Stimulated activated memory B cell treated with anti-CD40 and anti-IgM and Interleukin-4, amounts not matched to agents 10 μg/mL and 1 μg/mL and 100 μg/mL, for 72 hours (primary cell): ENCODE measurements at regions not wholly inside any gene's neighbourhood (a gene's known extent, or its start where the extent isn't known, plus 50 kb on each side); places are given as distances from the start of the nearest gene placed in this dataset.

Experiments used
- ATAC-seq: fragments of 150-1000 bp; cut with Tn5 transposase; 2 replicates; pipeline ENCODE4 v1.10.0; 2021
- H3K27ac Mint-ChIP-seq: one replicate; pipeline ENCODE4 v1.8.0; 2022; ENCODE audit warnings: mild to moderate bottlenecking, mixed read lengths
- H3K27me3 Mint-ChIP-seq: one replicate; pipeline ENCODE4 v1.8.0; 2022; ENCODE audit warnings: mixed read lengths
- H3K36me3 Mint-ChIP-seq: one replicate; pipeline ENCODE4 v1.8.0; 2022; ENCODE audit warnings: mixed read lengths
- H3K4me1 Mint-ChIP-seq: one replicate; pipeline ENCODE4 v1.8.0; 2022; ENCODE audit warnings: mixed read lengths
- H3K4me3 Mint-ChIP-seq: one replicate; pipeline ENCODE4 v1.8.0; 2022; ENCODE audit warnings: mild to moderate bottlenecking, moderate library complexity, mixed read lengths
- H3K9me3 Mint-ChIP-seq: one replicate; pipeline ENCODE4 v1.8.0; 2022; ENCODE audit warnings: mixed read lengths

DNA sequence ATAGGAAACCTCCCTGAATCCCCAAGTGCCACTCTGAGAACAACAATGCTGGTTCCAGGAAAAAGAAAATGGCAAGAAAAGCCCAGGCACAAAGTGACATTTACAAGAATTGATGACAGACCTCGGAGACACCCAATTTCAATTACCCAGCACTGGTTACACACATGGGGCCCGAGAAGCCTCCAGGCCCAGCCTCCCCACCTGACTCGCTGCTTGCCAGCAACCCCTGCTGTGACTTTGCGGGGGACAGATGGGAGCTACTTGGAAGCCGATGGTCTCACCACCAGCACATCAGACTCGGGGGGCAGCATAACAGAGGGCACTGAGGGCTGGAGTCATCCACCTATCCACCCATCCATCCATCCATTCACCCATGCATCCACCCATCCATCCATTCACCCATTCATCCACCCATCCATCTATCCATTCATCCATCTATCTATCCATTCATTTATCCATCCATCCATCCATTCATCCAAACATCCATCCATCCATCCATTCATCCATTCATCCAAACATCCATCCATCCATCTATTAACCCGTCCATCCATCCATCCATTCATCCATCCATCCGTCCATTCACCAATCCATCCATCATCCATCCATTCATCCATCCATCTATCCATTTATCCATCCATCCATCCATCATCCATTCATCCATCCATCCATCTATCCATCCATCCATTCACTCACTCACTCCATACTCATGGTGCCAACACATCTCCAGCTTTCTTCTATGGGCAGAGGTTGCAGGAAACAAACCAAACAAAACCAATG, 567.6 kb downstream of the BRD1 start:
- H3K36me3 Mint-ChIP-seq = no peaks in the 10 kb centered on the region

DNA sequence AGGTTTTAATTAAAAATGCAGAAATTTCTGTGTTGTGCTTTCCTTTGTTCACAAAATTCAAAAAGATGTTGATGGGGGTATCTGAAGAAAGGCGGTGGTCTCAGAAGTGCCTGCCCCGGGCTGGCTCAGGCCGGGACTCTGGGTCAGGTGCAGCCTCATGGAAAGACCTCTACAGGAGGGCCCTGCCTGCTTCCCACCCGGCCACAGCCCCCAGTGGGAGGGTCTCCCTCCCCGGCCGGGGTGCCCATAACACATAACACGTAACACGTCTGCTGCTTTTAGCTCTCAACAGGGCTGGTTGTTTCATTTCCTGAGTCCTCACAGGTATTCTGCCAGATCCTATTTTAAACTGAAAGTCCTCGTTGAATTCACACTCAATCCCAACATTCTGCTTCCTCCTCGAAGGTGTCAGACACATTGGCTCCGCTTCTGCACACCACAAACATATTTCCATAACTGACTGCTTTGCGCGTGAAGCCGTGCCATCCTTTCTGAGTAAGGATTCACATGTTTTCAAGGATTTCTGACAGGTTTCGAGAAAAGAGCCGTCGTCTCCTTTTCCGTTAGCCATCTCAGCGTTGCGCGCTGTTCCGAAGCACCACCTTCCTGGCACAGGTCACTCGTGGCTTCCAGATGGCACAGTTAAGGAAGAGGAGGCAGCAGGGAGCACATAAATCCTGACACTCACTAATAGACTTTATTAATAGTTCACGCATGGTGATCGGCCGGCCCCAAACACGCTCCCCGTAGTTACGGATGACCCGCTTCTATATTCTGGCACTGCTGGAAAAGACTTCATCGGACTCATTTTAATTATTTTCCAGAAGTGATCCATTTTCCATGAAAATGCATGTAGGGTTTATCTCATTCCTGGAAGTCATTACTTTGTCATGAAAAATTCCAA, 569.3 kb downstream of the BRD1 start:
- Mint-ChIP-seq H3K9me3 (peaks cover 5% of the 10 kb centered on the region), H3K27ac (no peak overlapping the region), H3K27me3 (peaks cover 17% of the 10 kb centered on the region), H3K36me3 (no peaks in the 10 kb centered on the region), H3K4me1 (no peaks in the 10 kb centered on the region), H3K4me3 (no peak overlapping the region)
- ATAC-seq = no peak

More for the DNA sequence above, 567.6 kb downstream of the BRD1 start:
- no peak overlapping the region for H3K27ac Mint-ChIP-seq
- H3K4me1 Mint-ChIP-seq = no peaks in the 10 kb centered on the region
- peaks cover 26% of the 10 kb centered on the region for H3K27me3 Mint-ChIP-seq
- H3K9me3 Mint-ChIP-seq = peaks cover 5% of the 10 kb centered on the region
- ATAC-seq = no peak
- no peak overlapping the region for H3K4me3 Mint-ChIP-seq

DNA sequence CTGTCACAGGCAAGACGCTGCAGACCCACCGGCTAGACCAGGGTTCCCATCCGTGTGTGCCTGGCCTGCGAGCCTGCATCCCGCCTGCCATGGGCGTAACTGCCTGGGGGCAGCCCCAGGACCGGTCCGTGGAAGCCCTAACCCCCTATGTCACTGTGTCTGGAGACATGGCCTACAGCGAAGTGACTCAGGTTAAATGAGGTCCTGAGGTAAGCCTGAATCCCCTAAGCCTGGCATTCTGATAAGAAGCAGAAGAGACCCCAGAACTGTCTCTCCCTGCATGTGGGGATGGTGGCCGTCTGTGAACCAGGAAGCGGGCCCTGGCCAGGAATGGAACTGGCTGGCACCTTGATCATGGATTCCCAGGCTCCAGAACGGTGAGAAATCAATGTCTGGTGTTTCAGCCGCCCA, 570.1 kb downstream of the BRD1 start:
- Mint-ChIP-seq H3K9me3 (peaks cover 5% of the 10 kb centered on the region), H3K36me3 (no peaks in the 10 kb centered on the region), H3K4me1 (no peaks in the 10 kb centered on the region), H3K4me3 (no peak overlapping the region), H3K27me3 (peaks cover 17% of the 10 kb centered on the region), H3K27ac (no peak overlapping the region)
- no peak for ATAC-seq

DNA sequence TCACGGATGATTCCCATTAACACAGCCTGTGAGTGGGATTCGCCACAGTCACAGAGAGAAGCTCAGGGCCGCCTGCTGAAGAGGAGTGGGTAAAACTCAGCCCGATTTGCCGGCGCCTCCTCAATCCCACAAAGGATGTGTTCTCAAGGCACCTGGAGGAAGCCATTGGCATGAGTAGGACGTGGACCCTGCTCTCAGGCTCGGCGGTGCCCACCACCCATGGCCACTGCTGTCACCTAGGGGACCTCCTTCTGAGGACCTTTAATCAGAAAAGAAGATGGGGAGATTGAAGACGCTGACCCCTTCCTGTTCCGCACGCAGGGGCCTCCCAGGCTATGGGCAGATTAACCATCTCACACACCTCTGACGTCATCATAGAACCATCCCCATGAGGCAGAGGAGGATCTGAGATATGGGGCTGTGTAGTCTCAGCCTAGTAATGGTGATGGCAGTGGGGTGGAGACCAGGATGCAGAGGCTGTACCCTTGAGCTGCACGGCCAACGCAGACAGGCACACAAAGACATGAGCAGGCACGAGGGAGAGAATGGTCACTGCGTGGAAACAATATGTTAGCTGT, 571.8 kb downstream of the BRD1 start:
- no peak overlapping the region for H3K4me3 Mint-ChIP-seq
- no peaks in the 10 kb centered on the region for H3K4me1 Mint-ChIP-seq
- H3K27me3 Mint-ChIP-seq = peaks cover 27% of the 10 kb centered on the region
- ATAC-seq = no peak
- no peaks in the 10 kb centered on the region for H3K36me3 Mint-ChIP-seq
- peaks cover 5% of the 10 kb centered on the region for H3K9me3 Mint-ChIP-seq
- no peak overlapping the region for H3K27ac Mint-ChIP-seq

DNA sequence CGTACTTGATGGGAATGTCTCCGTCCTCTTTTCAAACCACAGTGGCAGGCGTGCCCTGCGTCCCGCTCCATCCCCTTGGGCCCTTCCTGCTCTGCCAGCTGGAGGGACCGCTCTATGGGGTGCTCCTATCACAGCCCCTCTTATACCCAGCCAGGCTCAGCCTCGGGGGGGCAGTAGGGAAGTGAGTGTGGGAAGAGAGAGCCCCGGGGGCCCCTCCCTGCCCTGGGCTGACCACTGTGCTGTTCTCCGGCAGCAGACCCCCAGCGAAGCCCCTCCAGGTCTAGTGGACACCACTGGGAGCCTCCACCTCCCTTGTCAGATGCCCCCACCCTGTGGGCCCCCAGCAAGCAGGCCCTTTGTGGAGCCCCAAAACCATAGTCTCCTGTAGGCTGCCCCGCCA, 572.5 kb downstream of the BRD1 start:
- Mint-ChIP-seq H3K9me3 (peaks cover 2% of the 10 kb centered on the region), H3K36me3 (no peaks in the 10 kb centered on the region), H3K27ac (no peak overlapping the region), H3K4me3 (no peak overlapping the region), H3K27me3 (peaks cover 27% of the 10 kb centered on the region), H3K4me1 (no peaks in the 10 kb centered on the region)
- ATAC-seq = no peak

DNA sequence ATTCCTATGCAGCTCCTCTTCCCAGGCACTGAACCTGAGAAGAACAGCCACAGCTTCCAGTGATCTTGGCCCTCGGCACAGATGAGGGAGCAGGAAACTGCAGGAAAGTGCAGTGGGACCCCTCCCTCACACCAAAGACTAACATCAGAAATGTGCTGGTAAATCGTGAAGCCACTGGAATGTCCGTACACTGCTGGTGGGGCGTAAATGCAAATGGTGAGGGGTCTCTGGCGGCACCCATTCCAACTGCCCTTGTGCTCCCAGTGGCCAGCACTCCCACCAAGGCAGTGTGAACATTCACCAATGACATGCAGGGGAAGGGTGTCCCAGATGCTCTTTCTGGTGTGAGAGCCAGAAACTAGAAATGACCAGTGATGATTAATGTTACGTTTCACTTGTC, 574.0 kb downstream of the BRD1 start:
- Mint-ChIP-seq H3K9me3 (no peaks in the 10 kb centered on the region), H3K27me3 (peaks cover 27% of the 10 kb centered on the region), H3K4me1 (no peaks in the 10 kb centered on the region), H3K4me3 (no peak overlapping the region), H3K27ac (no peak overlapping the region), H3K36me3 (no peaks in the 10 kb centered on the region)
- ATAC-seq = no peak

DNA sequence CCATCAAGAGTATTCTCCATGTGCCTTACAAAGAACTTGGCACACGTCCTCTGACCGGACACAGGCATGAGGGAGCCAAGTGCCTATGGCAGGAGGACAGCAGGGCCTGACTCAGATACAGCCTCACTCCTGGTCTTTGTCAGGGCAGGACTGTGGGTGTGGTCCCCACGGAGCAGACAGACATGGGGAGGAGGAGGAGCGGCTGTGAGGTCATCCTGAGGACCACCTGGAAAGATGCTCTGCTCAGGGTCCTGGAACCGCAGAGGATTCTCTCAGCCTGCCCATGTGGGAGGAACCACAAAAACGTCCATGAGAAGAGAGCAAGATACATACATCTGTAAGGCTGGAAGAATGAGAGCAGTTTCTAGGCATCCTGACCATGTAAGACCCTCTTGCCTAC, 576.3 kb downstream of the BRD1 start:
- Mint-ChIP-seq H3K4me3 (no peak overlapping the region), H3K27ac (no peak overlapping the region), H3K27me3 (peaks cover 24% of the 10 kb centered on the region), H3K4me1 (no peaks in the 10 kb centered on the region), H3K9me3 (no peaks in the 10 kb centered on the region), H3K36me3 (no peaks in the 10 kb centered on the region)
- no peak for ATAC-seq

DNA sequence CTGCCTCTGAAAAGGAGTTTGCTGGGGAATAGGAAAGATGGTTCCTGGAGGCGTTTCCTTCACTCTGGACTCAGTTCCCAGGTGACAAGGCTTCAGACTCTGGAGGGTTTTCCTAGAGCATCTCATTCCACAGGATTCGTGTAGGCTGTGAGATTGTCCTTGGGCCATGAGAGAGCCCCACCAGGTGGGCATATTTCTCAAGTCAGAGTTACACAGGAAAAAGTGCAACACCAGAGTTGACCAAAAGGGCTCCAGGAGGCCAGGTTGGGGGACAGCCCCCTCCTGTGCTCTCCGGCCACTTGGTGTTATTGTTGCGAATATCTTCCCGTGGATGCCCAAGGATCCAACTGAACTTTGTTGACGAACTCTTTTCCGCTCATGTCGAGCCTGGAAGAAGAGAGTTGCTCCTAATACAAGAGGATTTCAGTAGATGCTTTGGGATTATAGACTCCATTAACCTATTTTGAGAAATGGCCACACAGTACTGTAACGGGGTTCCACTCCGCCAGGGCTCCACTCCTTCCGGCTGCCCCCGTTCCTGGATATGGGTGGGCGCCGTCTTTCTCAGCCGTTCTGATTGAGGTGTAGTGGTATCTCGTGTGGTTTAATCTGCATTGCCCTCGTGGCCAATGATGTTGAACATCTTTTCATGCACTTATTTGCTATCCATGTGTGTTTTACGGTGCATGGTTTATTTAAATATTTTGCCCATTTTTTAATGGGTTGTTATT, 580.3 kb downstream of the BRD1 start:
- Mint-ChIP-seq H3K4me1 (no peaks in the 10 kb centered on the region), H3K36me3 (no peaks in the 10 kb centered on the region), H3K4me3 (no peak overlapping the region), H3K27ac (no peak overlapping the region), H3K27me3 (peaks cover 10% of the 10 kb centered on the region), H3K9me3 (peaks cover 8% of the 10 kb centered on the region)
- no peak for ATAC-seq

DNA sequence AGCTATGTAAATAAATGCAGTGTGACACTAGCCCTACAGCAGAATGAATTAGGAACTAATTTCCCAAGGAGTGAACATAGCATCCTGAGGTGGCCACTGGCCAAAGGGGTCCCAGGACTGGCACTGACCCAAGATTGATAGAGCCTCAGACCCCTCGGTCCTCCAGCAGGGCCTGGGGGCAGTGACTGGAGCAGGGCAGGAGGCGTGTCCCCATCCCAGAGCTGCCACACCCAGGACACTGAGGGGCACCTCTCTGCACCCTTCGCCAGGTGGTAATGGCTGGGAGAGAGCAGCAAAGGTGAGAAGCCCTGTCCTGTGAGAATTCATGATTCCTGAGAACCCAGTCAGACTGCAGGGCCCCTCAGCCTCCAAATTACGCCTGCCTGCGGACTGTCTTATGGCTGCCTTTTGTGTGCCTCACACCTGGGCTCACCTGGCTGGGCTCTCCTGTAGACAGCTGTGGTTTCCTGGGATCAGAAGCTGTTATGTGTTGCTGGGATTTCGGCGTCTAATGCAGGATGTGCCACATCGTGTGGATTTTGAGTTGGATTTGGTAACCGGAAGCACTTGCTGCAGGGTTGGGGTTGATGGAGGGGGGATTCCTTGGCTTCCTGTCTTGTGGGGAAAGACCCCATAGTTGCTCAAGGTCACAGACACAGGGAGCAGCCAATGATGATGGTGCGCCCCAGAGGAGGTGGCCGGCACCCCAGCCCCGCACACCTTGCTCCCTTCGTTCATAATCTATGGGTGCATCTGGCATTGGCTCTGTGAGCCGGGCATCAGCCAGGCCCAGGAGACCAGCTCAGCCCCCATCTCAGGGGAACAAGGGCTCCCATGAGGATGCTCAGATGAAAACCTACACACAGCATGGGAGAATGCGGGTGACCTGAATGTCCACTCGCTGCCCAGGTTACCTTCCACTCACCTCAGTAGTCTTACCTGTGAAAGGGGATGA, 582.9 kb downstream of the BRD1 start:
- Mint-ChIP-seq H3K4me3 (no peak overlapping the region), H3K36me3 (no peaks in the 10 kb centered on the region), H3K9me3 (peaks cover 8% of the 10 kb centered on the region), H3K27me3 (no peaks in the 10 kb centered on the region), H3K27ac (no peak overlapping the region), H3K4me1 (no peaks in the 10 kb centered on the region)
- ATAC-seq = no peak

DNA sequence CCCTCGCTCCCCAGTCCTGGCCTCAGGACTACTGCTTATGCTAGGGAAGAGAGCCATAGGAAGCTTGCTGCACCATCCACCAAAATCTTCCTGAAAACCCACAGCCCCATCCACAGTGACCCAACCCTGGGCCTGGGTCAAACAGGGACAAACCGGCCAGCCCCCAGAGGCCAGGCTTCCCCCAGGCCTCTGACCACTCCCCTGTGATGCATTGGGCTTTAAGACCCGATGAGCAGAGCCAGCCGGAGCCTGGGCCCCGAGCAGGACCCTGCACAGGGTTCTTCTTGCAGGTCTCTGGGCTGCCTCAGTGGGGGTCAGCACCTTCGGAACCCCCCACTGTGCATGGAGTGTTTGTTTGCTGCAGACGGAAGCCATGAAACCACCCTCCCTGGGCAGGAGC, 583.7 kb downstream of the BRD1 start:
- Mint-ChIP-seq H3K9me3 (peaks cover 8% of the 10 kb centered on the region), H3K27me3 (no peaks in the 10 kb centered on the region), H3K27ac (no peak overlapping the region), H3K4me1 (no peaks in the 10 kb centered on the region), H3K4me3 (no peak overlapping the region), H3K36me3 (no peaks in the 10 kb centered on the region)
- ATAC-seq = no peak

DNA sequence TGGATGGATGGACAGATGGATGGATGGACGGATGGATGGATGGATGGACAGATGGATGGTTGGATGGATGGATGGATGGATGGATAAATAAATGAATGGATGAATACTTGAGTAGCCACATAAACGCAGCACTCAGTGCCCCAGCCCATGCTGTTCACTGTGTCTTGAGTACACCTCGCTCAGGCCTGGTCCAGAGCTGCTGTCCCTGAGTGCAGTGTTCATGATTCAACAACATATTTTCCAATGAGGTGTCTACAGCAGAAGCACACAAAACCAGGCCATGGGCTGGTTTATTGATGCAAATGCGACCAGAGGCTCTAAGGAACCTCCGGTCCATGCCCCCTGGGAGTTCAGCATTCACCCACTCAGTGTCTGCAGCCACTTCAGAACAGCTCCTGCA, 584.3 kb downstream of the BRD1 start:
- Mint-ChIP-seq H3K36me3 (no peaks in the 10 kb centered on the region), H3K27me3 (no peaks in the 10 kb centered on the region), H3K9me3 (peaks cover 8% of the 10 kb centered on the region), H3K4me3 (no peak overlapping the region), H3K4me1 (no peaks in the 10 kb centered on the region), H3K27ac (no peak overlapping the region)
- ATAC-seq = no peak

DNA sequence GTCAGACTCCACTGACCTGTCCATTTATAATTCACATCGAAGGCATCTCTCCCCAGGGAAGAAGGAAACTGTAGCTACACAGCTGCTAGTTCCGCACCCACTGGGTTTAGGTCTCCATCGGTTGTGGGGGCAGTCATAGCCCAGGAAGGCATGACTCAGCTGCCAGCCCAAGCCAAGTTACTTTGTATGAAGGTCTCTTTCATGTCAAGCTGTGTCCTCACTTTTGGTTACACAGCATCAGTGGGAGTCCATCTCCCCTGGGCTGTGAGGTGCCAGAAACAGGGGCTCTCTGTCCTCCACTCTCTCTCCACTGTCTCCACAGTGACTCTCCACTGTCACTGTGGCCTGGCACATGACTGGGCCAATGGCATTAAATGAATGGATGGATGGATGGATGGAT, 585.2 kb downstream of the BRD1 start:
- ATAC-seq = no peak
- no peak overlapping the region for H3K4me3 Mint-ChIP-seq
- no peak overlapping the region for H3K27ac Mint-ChIP-seq
- peaks cover 8% of the 10 kb centered on the region for H3K9me3 Mint-ChIP-seq
- H3K36me3 Mint-ChIP-seq = no peaks in the 10 kb centered on the region
- H3K27me3 Mint-ChIP-seq = no peaks in the 10 kb centered on the region
- no peaks in the 10 kb centered on the region for H3K4me1 Mint-ChIP-seq

DNA sequence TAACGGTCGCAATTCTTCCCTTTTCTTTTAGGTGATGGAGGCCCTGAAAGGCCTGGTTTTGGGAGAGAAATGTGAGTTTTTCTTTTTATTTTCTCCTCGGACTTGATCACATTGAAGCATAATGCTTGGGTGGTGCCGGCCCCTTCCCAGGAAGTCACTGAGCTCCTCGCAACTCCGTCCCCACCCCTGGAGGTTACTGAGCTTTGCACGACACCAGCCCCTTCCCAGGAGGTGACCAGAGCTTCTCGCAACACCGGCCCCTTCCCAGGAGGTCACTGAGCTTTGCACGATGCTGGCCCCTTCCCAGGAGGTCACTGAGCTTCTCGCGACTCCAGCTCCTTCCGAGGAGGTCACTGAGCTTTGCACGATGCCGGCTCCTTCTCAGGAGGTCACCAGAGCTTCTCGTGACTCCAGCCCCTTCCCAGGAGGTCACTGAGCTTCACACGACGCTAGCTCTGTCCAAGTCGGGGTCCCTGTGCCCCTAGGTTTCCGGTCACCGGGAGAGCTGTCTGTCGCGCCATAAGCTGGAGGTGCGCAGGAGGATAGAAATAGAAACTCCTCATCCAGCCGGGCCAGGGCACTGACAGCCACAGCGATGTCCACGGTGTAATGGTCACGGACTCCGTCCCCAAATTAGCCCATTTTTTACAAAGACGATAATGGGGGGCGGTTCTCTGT, 586.4 kb downstream of the BRD1 start:
- H3K4me1 Mint-ChIP-seq = no peaks in the 10 kb centered on the region
- H3K27me3 Mint-ChIP-seq = peaks cover 7% of the 10 kb centered on the region
- no peak overlapping the region for H3K4me3 Mint-ChIP-seq
- H3K9me3 Mint-ChIP-seq = peaks cover 8% of the 10 kb centered on the region
- no peaks in the 10 kb centered on the region for H3K36me3 Mint-ChIP-seq
- H3K27ac Mint-ChIP-seq = no peak overlapping the region
- no peak for ATAC-seq

DNA sequence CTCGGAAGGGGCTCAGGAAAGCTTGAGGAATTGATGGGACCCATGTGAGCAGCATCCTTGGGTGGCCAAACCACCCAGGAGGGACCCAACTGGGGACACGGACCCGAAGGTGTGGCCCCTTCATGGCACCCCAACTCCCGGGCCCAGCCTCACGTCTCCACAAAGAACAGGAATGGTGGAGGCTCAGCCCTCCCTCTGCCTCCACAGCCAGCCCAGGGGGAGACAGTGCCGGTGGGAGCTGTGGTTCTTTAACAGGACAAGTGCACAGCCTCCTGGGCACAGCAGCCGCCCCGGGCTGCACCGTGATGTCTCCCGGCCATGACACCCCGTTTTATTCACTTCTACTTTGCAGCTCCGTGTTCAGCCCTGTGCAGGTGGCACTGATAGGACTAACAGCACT, 587.2 kb downstream of the BRD1 start:
- Mint-ChIP-seq H3K27me3 (peaks cover 15% of the 10 kb centered on the region), H3K4me1 (no peaks in the 10 kb centered on the region), H3K27ac (no peak overlapping the region), H3K36me3 (no peaks in the 10 kb centered on the region), H3K9me3 (peaks cover 8% of the 10 kb centered on the region), H3K4me3 (no peak overlapping the region)
- no peak for ATAC-seq
